ENCODE measurements at regions not wholly inside any gene's neighbourhood (a gene's known extent, or its start where the extent isn't known, plus 50 kb on each side); places are given as distances from the start of the nearest gene placed in this dataset.

GRCh38 chr12:127556231-127556886, 710.6 kb upstream of the TMEM132C start:
- DNase-seq (ENCODE audit: low spot score): no peak

DNA sequence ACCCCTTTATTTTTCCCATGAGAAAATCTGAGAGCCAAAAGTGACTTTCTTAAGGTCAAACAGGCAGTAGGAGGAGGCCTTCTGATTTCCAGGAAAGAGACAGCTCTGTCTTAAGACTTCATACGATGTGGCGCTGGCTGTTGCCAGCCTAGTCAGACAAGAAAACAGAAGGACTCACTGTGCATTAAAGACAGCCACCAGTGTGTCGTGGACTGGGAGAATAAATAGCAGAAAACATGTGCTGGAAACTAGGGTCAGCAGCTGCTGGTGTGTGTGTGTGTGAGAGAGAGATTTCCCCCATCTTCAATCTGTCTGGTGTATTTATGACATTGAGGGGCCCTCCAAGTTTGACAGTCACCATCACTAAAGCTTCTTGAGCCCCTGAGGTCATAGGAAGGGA, 708.6 kb upstream of the TMEM132C start:
- no peak for DNase-seq (ENCODE audit: low spot score)

DNA sequence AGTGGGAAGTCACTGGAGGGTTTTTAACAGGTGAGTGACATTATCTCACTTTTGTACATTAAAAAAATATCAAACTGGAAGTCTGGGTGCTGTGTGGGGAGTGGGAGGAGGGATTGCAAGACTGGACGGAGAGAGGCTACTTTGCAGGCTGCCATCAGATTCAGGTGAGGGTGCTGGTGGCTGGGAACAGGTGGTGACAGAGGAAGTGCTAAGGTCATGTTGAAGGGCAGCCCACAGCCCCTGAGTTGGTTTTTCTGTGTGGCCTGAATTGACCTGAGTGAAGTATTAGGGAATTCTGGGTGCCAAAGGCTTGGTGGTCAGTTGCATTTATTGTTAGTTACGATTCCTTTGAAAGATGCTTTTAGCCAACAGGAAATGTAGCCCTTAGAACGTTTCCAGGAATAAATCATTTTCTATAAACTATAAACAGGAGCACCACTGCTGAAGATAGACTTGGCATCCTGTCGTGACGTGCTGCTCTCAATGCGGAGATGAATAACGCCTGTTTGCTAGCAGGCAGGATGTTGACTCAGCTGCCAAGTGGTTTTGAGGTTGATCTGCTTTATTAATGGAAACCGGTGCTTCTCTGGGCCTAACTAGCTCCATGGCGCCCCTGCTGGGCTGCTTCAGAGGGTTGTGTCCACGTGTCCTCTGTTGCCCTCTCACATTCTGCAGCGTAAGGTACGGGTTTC, 707.5 kb upstream of the TMEM132C start:
- no peak for DNase-seq (ENCODE audit: low spot score)

- DNase-seq (ENCODE audit: low spot score): no peak
Observed at GRCh38 chr12:127560041-127560478, 706.9 kb upstream of the TMEM132C start.

DNA sequence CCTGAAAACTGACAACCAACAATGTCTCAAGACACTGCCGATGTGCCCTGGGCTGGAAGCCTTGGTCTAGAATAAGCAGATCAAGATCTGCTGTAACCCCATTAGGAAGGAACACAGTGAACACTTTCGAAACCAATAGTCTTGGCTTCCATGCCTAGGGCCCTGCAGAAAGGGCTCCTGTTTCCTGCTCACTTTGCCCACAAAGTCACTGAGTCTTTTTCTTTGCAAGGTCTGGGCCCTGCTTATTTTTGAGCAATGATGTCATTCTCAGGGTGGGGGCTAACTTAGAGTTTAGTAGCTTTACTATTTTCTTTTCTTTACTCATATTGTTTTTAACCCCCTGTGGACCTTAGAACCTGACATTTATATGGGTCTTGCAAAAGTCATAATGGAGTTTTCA, 704.2 kb upstream of the TMEM132C start:
- no peak for DNase-seq (ENCODE audit: low spot score)

DNA sequence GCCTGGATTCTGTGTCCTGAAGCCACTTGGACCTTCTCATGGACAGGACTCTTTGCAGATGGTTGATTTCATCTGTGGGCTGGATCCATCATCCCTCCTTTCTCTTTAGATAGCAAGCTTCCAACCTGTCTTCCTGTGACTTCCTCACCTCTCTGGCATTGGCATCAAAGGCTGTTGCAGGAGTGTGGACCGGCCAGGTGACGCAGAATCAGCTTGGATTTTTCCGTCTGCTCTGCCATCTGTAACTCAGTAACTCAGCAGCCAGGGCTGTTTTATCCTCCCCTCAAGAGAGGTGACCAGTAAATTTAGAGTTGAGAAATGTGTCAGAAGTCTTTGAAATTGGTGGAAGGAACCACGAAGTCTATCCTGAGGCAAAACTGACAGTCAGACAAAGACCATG, 701.7 kb upstream of the TMEM132C start:
- no peak for DNase-seq (ENCODE audit: low spot score)

GRCh38 chr12:127567531-127567930, 699.4 kb upstream of the TMEM132C start:
- DNase-seq (ENCODE audit: low spot score): no peak

DNA sequence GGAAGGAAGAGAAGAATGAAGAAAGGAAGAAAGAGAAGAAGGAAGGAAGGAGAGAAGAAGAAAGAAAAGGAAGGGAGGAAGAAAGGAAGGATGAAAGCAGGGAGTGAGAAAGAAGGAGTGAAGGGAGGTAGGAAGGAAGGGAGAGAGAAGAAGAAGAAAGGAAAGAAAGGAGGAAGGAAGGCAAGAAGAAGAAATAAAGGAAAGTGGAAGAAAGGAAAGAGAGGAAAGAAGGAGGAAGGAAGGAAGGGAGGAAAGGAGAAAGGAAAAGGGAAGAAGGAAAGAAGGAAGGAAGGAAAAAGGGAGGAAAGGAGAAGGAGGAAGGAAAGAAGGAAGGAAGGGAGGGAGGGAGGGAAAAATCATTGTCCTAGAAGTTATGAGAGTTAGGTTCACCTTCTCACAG, 696.6 kb upstream of the TMEM132C start:
- DNase-seq (ENCODE audit: low spot score): no peak

DNA sequence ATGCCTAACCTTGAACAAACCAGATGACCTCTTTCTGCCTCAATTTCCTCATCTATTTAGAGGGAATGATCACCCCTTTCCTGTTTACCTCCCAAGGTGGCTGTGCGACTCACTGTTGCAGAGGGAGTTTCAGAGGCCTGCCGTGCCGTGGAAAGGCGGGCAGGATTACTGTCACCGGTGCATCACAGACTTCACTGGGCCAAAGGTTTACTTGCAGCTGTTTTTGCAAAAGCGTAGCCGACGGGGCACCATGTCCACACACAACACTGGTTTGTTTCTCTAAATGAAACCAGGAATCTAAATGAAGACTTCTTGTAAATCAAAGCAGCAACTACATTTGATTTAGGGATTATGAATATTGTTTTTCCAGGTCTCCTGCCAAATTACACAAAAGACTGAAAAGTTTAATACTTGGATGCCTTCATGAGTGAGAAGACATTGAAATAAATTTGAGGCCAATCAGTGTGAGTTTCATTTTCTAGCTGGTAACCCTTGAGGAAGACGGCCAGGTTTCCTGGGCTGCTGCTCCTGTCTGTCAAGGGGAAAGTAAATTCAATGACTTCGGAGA, 696.1 kb upstream of the TMEM132C start:
- DNase-seq (ENCODE audit: low spot score): no peak

GRCh38 chr12:127571578-127571977, 695.4 kb upstream of the TMEM132C start:
- no peak for DNase-seq (ENCODE audit: low spot score)

GRCh38 chr12:127579446-127579845, 687.5 kb upstream of the TMEM132C start:
- DNase-seq (ENCODE audit: low spot score): no peak

DNA sequence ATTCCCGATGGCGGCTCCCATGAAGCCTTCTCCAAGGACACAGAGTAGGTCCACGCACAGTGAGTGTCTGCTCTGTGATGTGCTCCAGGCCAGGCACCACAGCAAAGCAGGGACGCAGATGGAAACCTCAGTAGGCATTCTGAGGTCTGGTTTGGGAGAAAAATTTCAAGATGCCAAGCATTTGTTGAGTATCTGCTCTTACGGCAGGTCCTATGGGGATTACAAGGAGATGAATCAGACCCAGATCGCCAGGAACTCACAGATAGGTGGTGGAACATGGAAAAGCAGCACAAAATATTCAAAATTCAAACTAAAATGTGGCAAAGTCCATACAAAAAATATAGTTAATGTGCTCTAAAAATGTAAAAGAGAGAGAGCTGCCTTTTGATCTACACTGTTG, 684.9 kb upstream of the TMEM132C start:
- DNase-seq (ENCODE audit: low spot score): no peak

DNA sequence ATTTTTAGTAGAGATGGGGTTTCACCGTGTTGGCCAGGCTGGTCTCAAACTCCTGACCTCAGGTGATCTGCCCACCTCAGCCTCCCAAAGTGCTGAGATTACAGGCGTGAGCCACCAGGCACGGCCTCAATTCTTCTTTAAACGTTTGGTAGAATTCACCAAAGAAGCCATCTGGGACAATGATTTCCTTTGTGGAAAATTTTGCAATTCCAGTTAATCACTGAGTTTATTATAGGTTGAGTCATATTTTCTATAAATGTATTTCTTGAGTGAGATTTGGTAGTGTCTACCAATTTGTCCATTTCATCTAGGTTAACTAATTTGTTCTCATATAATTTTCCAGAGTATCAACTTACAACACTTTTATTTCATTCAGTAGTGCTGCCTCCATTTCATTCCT, 683.9 kb upstream of the TMEM132C start:
- DNase-seq (ENCODE audit: low spot score): no peak

DNA sequence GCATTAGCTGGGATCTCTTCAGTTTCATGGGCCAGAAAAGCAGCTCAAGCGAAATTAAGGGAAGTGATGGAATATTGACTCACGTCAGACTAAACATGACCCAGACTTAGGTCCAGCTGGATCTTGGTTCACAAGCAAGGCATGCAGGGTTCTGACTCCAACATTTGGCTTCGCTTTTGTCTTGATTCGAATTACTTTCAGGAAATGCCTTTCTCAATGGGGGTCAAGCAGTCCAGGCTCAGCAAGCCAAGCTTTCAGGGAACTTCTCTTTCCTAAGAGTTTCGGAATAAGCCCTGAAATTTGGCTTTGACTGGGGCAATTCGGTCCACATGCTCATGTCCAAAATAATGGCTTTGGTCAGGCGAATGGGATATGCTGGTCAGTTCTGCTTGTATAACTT, 678.7 kb upstream of the TMEM132C start:
- DNase-seq (ENCODE audit: low spot score): no peak

GRCh38 chr12:127589541-127589940, 677.4 kb upstream of the TMEM132C start:
- no peak for DNase-seq (ENCODE audit: low spot score)

GRCh38 chr12:127590868-127591267, 676.1 kb upstream of the TMEM132C start:
- no peak for DNase-seq (ENCODE audit: low spot score)

DNA sequence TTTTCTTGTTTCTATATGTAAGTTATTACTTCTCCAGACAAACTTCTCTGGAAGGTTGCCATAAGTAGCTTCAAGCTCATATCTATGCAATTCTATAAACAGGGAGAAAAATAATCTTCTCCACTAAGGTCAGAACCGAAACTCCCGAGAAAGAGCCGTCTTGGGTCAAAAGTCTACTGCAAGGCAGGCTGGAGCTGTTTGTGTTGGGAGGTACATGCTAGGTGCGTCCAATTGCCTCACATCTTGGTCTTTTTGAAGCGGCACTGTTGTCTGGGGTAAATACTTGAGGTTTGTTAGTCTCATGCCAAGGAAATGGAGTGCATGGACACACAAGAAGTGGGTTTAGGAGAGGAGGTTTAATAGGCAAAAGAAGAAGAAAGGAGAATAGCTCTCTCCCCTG, 674.7 kb upstream of the TMEM132C start:
- DNase-seq (ENCODE audit: low spot score): peak; percentile 13

- DNase-seq (ENCODE audit: low spot score): no peak
Observed at GRCh38 chr12:127594351-127594970, 672.5 kb upstream of the TMEM132C start.

DNA sequence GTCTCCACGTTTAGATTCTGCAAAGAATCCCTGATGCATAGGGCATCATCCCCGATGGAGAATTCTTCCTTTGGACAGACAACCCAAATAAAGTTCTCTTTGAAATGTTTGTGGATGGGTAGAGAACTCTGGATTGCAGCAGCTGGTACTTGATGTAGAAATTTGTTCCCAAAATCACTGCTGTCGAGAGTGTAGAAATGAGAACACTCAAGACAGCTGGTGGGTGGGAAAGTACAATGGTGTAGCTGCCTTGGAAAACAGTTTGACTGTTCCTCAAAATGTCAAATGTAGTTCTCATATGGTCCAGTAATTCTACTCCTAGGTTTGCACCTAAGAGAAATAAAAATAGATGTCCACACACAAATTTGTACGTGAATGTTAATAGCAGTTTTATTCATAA, 671.5 kb upstream of the TMEM132C start:
- no peak for DNase-seq (ENCODE audit: low spot score)

- no peak for DNase-seq (ENCODE audit: low spot score)
Observed at GRCh38 chr12:127596891-127597290, 670.1 kb upstream of the TMEM132C start.

DNA sequence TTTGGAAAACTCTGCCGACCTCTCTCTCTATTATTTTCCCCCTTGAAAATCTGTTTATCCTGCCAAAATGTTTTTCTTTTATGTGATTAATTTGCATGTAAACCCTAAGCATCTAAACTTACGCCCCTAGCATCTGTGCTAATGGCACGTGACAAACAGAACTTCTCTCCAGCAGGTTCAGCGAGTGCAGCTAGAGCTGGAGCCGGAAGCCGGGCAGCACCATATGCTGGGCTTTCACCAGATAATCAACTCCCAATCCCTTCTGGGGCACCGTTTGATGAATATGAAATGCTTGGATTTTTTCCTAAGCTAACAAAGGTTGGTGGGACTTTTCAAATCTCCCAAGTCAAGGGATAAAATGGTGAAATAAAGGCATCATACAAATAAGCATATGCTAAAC, 667.5 kb upstream of the TMEM132C start:
- DNase-seq (ENCODE audit: low spot score): no peak

- no peak for DNase-seq (ENCODE audit: low spot score)
Observed at GRCh38 chr12:127600211-127600610, 666.8 kb upstream of the TMEM132C start.
